GM10248 (cell line): ENCODE measurements at regions not wholly inside any gene's neighbourhood (a gene's known extent, or its start where the extent isn't known, plus 50 kb on each side); places are given as distances from the start of the nearest gene placed in this dataset.

Experiments used
- CTCF ChIA-PET: fragments of 300-600 bp; sonication (Branson Sonifier 250); formaldehyde crosslinking; extraction: SDS; loops from one replicate; lab custom pipeline; 2021; ENCODE audit warnings: antibody characterized with exemption; lab: Yijun Ruan, JAX
- POLR2A ChIA-PET: fragments of 350-650 bp; sonication (Branson Sonifier 250); formaldehyde crosslinking; extraction: SDS; loops from one replicate; lab custom pipeline; 2020; ENCODE audit warnings: antibody characterized with exemption; lab: Yijun Ruan, JAX
- DNase-seq: peaks from one replicate; pipeline ENCODE4 v3.0.0; 2012; ENCODE audit errors: extremely low spot score
- TF ChIP-seq, protein P1 (sequence below): IDR thresholded peaks from 2 replicates; pipeline ENCODE4 v1.5.1; 2012; ENCODE audit warnings: mild to moderate bottlenecking, low read depth; ENCODE audit errors: extremely low read depth, missing control alignments, control extremely low read depth

DNA sequence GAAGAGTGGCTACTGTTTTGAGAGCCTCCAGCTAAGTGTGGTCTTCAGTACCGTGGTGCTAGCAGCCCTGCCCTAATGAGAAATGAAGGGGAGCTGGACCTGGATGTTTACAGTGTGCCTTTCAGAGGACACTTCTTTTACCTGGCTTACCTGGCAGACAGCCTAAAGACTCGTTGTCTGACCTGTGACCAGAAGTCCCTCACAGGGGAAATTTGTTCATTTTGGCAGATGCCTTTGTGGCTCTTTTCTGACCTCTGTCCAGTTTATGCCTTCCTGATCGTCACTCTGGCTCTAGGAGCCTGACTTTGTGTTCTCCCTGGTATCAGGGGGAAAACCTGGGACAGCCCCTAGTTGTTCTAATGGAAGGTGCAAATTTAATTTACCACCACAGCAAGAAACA lies 475.1 kb downstream of the DMRTA1 start:
- ChIA-PET CTCF (interaction anchor here (1.0 to 1.1 kb wide), 2 partner anchors 9 to 17 kb away, joined by 3 to 5 read pairs; no protein-coding TSS in a partner anchor), POLR2A (no interaction called here)
- TF ChIP-seq, protein P1, sequence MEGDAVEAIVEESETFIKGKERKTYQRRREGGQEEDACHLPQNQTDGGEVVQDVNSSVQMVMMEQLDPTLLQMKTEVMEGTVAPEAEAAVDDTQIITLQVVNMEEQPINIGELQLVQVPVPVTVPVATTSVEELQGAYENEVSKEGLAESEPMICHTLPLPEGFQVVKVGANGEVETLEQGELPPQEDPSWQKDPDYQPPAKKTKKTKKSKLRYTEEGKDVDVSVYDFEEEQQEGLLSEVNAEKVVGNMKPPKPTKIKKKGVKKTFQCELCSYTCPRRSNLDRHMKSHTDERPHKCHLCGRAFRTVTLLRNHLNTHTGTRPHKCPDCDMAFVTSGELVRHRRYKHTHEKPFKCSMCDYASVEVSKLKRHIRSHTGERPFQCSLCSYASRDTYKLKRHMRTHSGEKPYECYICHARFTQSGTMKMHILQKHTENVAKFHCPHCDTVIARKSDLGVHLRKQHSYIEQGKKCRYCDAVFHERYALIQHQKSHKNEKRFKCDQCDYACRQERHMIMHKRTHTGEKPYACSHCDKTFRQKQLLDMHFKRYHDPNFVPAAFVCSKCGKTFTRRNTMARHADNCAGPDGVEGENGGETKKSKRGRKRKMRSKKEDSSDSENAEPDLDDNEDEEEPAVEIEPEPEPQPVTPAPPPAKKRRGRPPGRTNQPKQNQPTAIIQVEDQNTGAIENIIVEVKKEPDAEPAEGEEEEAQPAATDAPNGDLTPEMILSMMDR, result no peak
- no peak for DNase-seq

DNA sequence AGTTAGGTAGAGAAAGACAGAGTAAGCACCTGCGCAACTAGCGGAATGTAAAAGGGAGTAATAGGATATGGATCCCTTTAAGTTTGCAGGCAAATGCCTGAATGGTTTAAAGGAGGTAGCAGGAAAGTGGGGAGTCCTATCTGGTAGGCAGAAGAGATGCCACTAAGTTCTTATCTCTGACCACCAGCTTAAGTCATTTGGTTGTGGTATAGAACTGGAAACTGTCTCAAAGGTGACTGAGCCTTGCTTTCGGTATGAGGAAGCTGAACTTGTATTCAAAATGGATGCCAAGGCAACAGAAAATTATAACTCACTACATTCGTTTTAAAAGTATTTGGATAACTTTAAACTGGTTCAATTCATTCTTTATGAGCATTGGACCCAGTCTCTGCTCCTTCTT lies 475.6 kb downstream of the DMRTA1 start:
- DNase-seq, result no peak
- TF ChIP-seq, protein P1, result no peak
- POLR2A ChIA-PET, result no interaction called here
- CTCF ChIA-PET, result interaction anchor here (1.0 to 1.6 kb wide), 3 partner anchors 12 to 18 kb away, joined by 3 to 4 read pairs (median 3); no protein-coding TSS in a partner anchor

DNA sequence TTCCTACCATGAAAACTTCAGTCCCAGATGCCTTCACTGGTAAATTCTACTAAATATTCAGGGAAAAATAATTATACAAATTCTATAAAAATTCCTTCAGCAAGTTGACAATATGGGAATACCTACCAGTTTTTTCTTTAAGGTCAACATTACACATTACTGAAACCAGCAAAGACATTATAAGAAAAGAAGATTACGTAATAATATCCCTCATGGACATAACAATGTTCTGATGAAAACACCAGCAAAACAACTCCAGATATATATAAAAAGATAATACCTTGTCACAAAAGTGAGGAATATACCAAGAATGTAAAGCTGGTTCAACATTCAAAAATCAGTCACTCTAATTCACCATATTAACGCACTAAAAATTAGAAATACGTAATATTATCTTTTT lies 507.9 kb downstream of the DMRTA1 start:
- ChIA-PET CTCF (no interaction called here), POLR2A (no interaction called here)
- TF ChIP-seq, protein P1, result no peak
- DNase-seq, result no peak

DNA sequence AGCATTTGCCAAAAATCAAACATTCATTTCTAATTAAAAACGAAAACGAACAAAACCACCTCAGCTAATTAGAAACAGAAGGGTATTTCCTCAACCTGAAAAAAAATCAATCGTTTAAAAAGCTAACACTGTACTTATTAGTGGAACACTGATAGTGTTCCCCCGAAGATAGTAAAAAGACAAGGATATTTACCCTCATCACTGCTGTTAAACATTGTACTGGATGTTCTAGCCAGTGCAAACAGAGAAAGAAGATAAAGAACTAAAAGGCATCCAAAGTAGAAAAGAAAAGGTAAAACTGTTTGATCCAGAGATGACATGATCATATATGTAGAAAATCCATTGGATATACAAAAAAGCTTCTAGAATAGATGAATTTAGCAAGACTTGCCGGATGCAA lies 508.3 kb downstream of the DMRTA1 start:
- DNase-seq, result no peak
- CTCF ChIA-PET, result no interaction called here
- POLR2A ChIA-PET, result no interaction called here
- TF ChIP-seq, protein P1, result no peak

DNA sequence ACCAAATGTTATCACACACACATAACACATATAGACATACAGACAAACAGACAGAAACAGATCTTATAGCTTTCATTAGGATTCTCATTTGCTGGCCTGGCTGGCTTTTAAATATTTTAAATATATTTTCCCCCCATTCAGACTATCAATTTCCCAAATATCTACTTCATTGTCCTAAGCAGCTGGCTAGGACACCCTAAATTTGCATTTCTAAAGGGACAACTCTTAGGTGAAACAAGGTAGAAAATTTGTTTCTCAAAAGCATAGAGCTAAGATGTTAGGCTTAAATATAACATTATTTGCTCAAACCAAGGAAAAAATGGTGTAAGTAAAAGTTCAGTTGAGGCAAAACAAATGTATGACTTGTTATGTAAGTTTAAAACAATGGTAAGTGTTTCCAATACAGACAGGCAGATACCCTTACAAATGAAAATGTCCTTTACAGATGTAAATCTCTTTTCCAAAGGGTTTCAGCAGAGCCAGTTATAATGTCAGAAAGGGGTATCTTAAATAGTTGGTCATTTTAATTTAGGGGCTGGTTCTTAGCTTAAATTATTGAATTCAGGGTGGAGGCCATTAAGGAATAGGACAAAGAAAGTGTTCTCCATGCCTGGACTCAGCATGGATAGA lies 522.8 kb downstream of the DMRTA1 start:
- no peak for DNase-seq
- ChIA-PET CTCF (interaction anchor here (0.9 kb wide), 1 partner anchor 21 kb away, joined by 3 read pairs; no protein-coding TSS in a partner anchor), POLR2A (no interaction called here)
- TF ChIP-seq, protein P1, result no peak

DNA sequence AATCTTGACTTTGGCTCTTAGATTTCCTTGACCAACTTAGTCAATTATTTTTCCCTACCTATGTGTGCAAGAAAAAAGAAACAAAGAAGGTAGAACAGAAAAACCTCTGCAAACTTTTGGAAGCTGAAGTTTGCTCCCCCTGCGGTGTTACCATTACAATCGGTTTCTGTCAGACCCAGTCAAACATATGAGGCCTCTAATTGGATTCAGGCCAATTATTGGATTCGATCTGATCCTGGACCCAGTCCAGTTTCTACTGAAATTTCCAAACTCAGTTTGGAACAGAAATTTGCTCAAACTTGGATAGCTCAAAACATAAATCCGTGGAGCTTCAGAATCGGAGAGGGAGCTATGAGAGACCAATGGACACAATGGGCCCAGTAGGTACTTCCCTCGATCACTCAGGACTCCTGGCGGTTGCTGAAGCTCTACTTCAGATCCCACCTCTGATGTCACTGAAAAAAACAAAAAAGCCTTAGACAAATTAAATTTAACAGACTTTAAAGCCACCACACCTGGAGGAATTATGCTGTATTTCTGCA lies 523.9 kb downstream of the DMRTA1 start:
- DNase-seq, result no peak
- CTCF ChIA-PET, result interaction anchor here (0.9 to 1.0 kb wide), 2 partner anchors 19 to 20 kb away, joined by 3 read pairs; no protein-coding TSS in a partner anchor
- TF ChIP-seq, protein P1, result no peak

More for the DNA sequence above, 523.9 kb downstream of the DMRTA1 start:
- POLR2A ChIA-PET, result no interaction called here
